K562 (cell line): ENCODE measurements at regions not wholly inside any gene's neighbourhood (a gene's known extent, or its start where the extent isn't known, plus 50 kb on each side); places are given as distances from the start of the nearest gene placed in this dataset.

Source experiments
- ATAC-seq: fragments of 200-7000 bp; cut with Tn5 transposase; 3 replicates; pipeline ENCODE4 v1.9.1; 2020; ENCODE audit warnings: moderate library complexity
- BruUV-seq: library from RNA; stranded (reverse); fragments of 400-500 nt; replicated peaks from 2 replicates; lab custom pipeline; 2021; lab: Mats Ljungman, UMichigan
- CTCF ChIA-PET: fragments of 300-600 bp; formaldehyde crosslinking; extraction: SDS; loops from one replicate; lab custom pipeline; 2021; ENCODE audit warnings: low intra/inter-chr PET ratio; lab: Yijun Ruan, JAX
- POLR2A ChIA-PET: fragments of 300-600, 350-650 bp; sonication (Branson Sonifier 250); formaldehyde crosslinking; extraction: SDS; loops from one replicate; lab custom pipeline; 2021; ENCODE audit warnings: antibody characterized with exemption, inconsistent platforms; lab: Yijun Ruan, JAX
- DNase-seq, 4 experiments: peaks; one replicate each; pipeline versions ENCODE4 v3.0.0 to v3.0.0-alpha.2; 2011 to 2018; ENCODE audit warnings: low spot score in 3 of 4, mixed read lengths in 3 of 4; ENCODE audit errors: extremely low read depth in 1 of 4
- FAIRE-seq: peaks from 2 replicates; lab custom pipeline; 2011; peaks lifted over from hg19 to GRCh38; lab: Jason Lieb, UNC
- H2AFZ ChIP-seq: 2 replicates; pipeline ENCODE4 v1.6.0; 2011; ENCODE audit warnings: low read depth, low read length, control low read depth, inconsistent platforms
- H3K27ac ChIP-seq: fragments of 200-600 bp; 3 replicates; pipeline ENCODE4 v1.8.0; 2011; ENCODE audit warnings: low read depth, mild to moderate bottlenecking, control low read depth, inconsistent platforms, low read length, moderate library complexity, mixed read lengths; ENCODE audit errors: extremely low read depth
- H3K27me3 ChIP-seq, 2 experiments: fragments of 300-600 bp in 1 of 2; 2 replicates in 1 of 2; 3 replicates in 1 of 2; pipeline versions ENCODE4 v1.6.0 to v1.8.0; 2011; ENCODE audit warnings: inconsistent platforms in 2 of 2, low read length in 2 of 2, mild to moderate bottlenecking in 1 of 2, mixed read lengths in 1 of 2, moderate library complexity in 1 of 2; ENCODE audit not compliant: control insufficient read depth in 2 of 2, insufficient read depth in 2 of 2
- H3K36me3 ChIP-seq: fragments of 300-600 bp; 3 replicates; pipeline ENCODE4 v1.8.0; 2011; ENCODE audit warnings: mild to moderate bottlenecking, low read length, inconsistent platforms; ENCODE audit not compliant: control insufficient read depth, insufficient read depth
- H3K4me1 ChIP-seq, 2 experiments: fragments of 200-600 bp in 1 of 2; replicated peaks in 1 of 2; 2 replicates in 1 of 2; 3 replicates in 1 of 2; pipeline versions ENCODE4 v1.5.1 to v1.8.0; 2011; ENCODE audit warnings: inconsistent platforms in 2 of 2, low read length in 2 of 2, mild to moderate bottlenecking in 1 of 2, mixed read lengths in 1 of 2, moderate library complexity in 1 of 2; ENCODE audit not compliant: control insufficient read depth in 2 of 2, insufficient read depth in 2 of 2
- H3K4me2 ChIP-seq: 2 replicates; pipeline ENCODE4 v1.6.1; 2011; ENCODE audit warnings: low read length, control low read depth, inconsistent platforms, mixed read lengths; ENCODE audit not compliant: insufficient read depth
- H3K4me3 ChIP-seq: fragments of 200-600 bp; sonication (generic), shearing (Covaris generic); 2 replicates; pipeline ENCODE4 v1.5.1; 2016; ENCODE audit warnings: control low read depth, inconsistent platforms
- H3K79me2 ChIP-seq: fragments of 200-600 bp; 3 replicates; pipeline ENCODE4 v1.8.0; 2011; ENCODE audit warnings: low read length, inconsistent platforms; ENCODE audit not compliant: control insufficient read depth, insufficient read depth
- H3K9ac ChIP-seq, 2 experiments: 2 replicates each; pipeline versions ENCODE4 v1.6.0 to v1.6.1; 2011; ENCODE audit warnings: low read depth in 2 of 2, low read length in 2 of 2, control low read depth in 1 of 2, inconsistent platforms in 1 of 2, mild to moderate bottlenecking in 1 of 2, mixed read lengths in 1 of 2; ENCODE audit not compliant: insufficient read depth in 1 of 2
- H3K9me1 ChIP-seq: one replicate; pipeline ENCODE4 v1.6.0; 2011; ENCODE audit warnings: inconsistent platforms, mild to moderate bottlenecking, low read length, moderate library complexity; ENCODE audit not compliant: control insufficient read depth, insufficient read depth
- H3K9me3 ChIP-seq: replicated peaks from 2 replicates; pipeline ENCODE4 v1.5.1; 2011; ENCODE audit warnings: low read depth, low read length, inconsistent platforms; ENCODE audit not compliant: control insufficient read depth, insufficient read depth
- H4K20me1 ChIP-seq: replicated peaks from 2 replicates; pipeline ENCODE4 v1.6.1; 2011; ENCODE audit warnings: low read length, inconsistent platforms, mixed read lengths; ENCODE audit not compliant: control insufficient read depth, insufficient read depth
- BCLAF1 ChIP-seq, 2 experiments: fragments of 450-650 bp in 1 of 2; IDR thresholded peaks; 2 replicates each; pipeline ENCODE4 v1.6.1; 2011 to 2017; ENCODE audit warnings: low read depth in 2 of 2, antibody characterized with exemption in 1 of 2, borderline replicate concordance in 1 of 2, low read length in 1 of 2, mild to moderate bottlenecking in 1 of 2, mixed read lengths in 1 of 2; ENCODE audit not compliant: control insufficient read depth in 1 of 2
- BCOR ChIP-seq: fragments of 450-650 bp; IDR thresholded peaks from 2 replicates; pipeline ENCODE4 v1.6.1; 2016
- CBFA2T2 ChIP-seq: fragments of 450-650 bp; conservative IDR thresholded peaks from 2 replicates; pipeline ENCODE4 v1.6.1; 2017; ENCODE audit warnings: mild to moderate bottlenecking
- CHAMP1 ChIP-seq: fragments of 450-650 bp; IDR thresholded peaks from 2 replicates; pipeline ENCODE4 v1.6.1; 2016; ENCODE audit warnings: mild to moderate bottlenecking
- FOXJ3 ChIP-seq: sonication (generic); formaldehyde crosslinking; IDR thresholded peaks from 2 replicates; pipeline ENCODE4 v1.4.0; 2020; ENCODE audit warnings: mild to moderate bottlenecking, missing genetic modification reagents
- FOXM1 ChIP-seq, 2 experiments: fragments of 450-650 bp in 1 of 2; sonication (generic) in 1 of 2; formaldehyde crosslinking in 1 of 2; IDR thresholded peaks; 2 replicates each; pipeline versions ENCODE4 v1.6.1 to v1.9.0; 2017 to 2022; ENCODE audit warnings: low read depth in 2 of 2, mild to moderate bottlenecking in 2 of 2, missing genetic modification reagents in 1 of 2, moderate library complexity in 1 of 2
- GABPB2 ChIP-seq: fragments of 250-450 bp; sonication (Bioruptor Pico); conservative IDR thresholded peaks from 2 replicates; pipeline ENCODE4 v1.5.1; 2021; ENCODE audit warnings: mild to moderate bottlenecking
- HNRNPUL1 ChIP-seq: fragments of 200-400 bp; formaldehyde crosslinking; IDR thresholded peaks from 2 replicates; pipeline ENCODE4 v1.6.1; 2017; ENCODE audit warnings: low read length
- HSF4 ChIP-seq: fragments of 250-450 bp; sonication (Bioruptor Pico); IDR thresholded peaks from 2 replicates; pipeline ENCODE4 v2.1.2; 2022; ENCODE audit warnings: mild to moderate bottlenecking, moderate library complexity, borderline replicate concordance
- KLF16 ChIP-seq: IDR thresholded peaks from 2 replicates; pipeline ENCODE4 v1.6.1; 2016; ENCODE audit warnings: antibody characterized with exemption
- MTA1 ChIP-seq: fragments of 450-650 bp; IDR thresholded peaks from 2 replicates; pipeline ENCODE4 v1.6.1; 2017; ENCODE audit warnings: borderline replicate concordance
- PCBP2 ChIP-seq: fragments of 200-400 bp; formaldehyde crosslinking; IDR thresholded peaks from 2 replicates; pipeline ENCODE4 v1.6.1; 2018; ENCODE audit warnings: low read length, low read depth, mild to moderate bottlenecking, moderate library complexity; ENCODE audit not compliant: poor library complexity, severe bottlenecking
- SNRNP70 ChIP-seq: fragments of 200-400 bp; formaldehyde crosslinking; optimal IDR thresholded peaks from 2 replicates; pipeline ENCODE3; 2017; ENCODE audit warnings: low read depth, low read length
- TCF7 ChIP-seq: sonication (generic); IDR thresholded peaks from 2 replicates; pipeline ENCODE4 v1.6.1; 2016; ENCODE audit warnings: antibody characterized with exemption, borderline replicate concordance
- TEAD1 ChIP-seq, 2 experiments: fragments of 450-650 bp in 1 of 2; sonication (generic) in 1 of 2; formaldehyde crosslinking; IDR thresholded peaks; 2 replicates each; pipeline versions ENCODE4 v1.4.0 to v1.8.0; 2020 to 2022; ENCODE audit warnings: mild to moderate bottlenecking in 2 of 2, missing genetic modification reagents in 1 of 2
- ZNF224 ChIP-seq: sonication (generic); formaldehyde crosslinking; IDR thresholded peaks from 2 replicates; pipeline ENCODE4 v1.8.0; 2022; ENCODE audit warnings: mild to moderate bottlenecking, missing genetic modification reagents
- WGBS: fragments of 100-300 bp; shearing (Covaris generic); methylation state at CpG from one replicate; pipeline ENCODE4 v1.1.6; 2016; ENCODE audit warnings: low coverage, mixed read lengths; ENCODE audit not compliant: insufficient coverage; ENCODE audit errors: missing lambda C conversion rate; 5-methylcytosine and 5-hydroxymethylcytosine counted together
- in situ Hi-C: fragments of 300-500 bp; cut with MboI; formaldehyde crosslinking; loops from 4 replicates; pipeline ENCODE4 v1.15.0; 2018; ENCODE audit warnings: inconsistent platforms, mixed read lengths
- intact Hi-C: fragments of 100-400 bp; cut with micrococcal nuclease; formaldehyde crosslinking; loops from 2 replicates; pipeline ENCODE4 v1.14.2; 2022

DNA sequence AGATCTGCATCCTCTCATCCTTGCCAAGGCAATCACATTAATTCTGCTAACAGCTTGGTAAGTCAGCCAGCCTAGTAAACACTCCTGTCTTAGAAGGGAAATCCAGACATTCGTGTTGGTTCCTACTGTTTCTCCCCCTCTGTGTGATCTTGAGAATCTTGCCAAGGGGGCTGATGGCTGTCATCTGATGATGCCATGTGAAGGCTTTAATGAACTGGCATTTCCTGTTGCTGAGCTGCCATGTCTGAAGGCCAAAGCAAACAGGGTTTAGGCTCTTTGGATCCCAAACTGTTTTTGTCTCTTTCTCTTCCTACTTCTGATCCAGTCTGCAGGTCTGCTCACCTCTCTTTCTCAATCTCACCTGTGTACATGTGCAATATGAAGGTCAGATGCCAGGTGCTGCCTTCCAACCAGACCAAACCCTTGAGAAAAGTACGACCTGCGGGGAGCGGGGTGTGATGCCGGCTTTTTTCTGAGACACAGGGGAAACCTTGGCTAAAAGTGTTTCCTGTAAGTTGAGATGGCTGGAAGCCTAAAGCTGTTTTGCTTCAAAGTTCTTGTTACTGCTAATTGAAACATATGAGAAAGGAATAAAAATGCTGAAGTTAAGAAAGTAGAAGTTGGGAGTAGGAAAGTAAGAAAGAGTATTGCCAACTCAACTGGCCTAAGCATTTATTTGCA lies 532.9 kb downstream of the ANKRD50 start:
- WGBS, result 0% methylated on average over 4 of the region's 5 CpGs
- Histone ChIP-seq H3K36me3 (no peaks in the 10 kb centered on the region), H3K27me3 (no peaks in the 10 kb centered on the region), H3K4me2 (no peak overlapping the region), H4K20me1 (no peaks in the 10 kb centered on the region), H3K9me1 (no peaks in the 10 kb centered on the region), H3K9ac (no peak overlapping the region), H3K4me1 (no peaks in the 10 kb centered on the region), H3K9me3 (peaks cover 3% of the 10 kb centered on the region; the same call in 1 of the 2 replicates), H3K79me2 (no peaks in the 10 kb centered on the region), H2AFZ (no peak overlapping the region), H3K4me3 (no peak overlapping the region), H3K27ac (no peak overlapping the region)
- no peak for TF ChIP-seq MTA1
- TF ChIP-seq PCBP2, result no peak
- TF ChIP-seq SNRNP70, result no peak
- TF ChIP-seq TEAD1 (CRISPR knock-in tag; IDR thresholded peaks at IDR 0.05), result no peak
- no peak for TF ChIP-seq FOXJ3 (CRISPR knock-in tag)
- TF ChIP-seq TCF7, result no peak
- no peak for TF ChIP-seq GABPB2 (CRISPR knock-in tag)
- TF ChIP-seq CBFA2T2, result no peak
- TF ChIP-seq BCOR, result no peak
- no peak for TF ChIP-seq FOXM1 (IDR thresholded peaks at IDR 0.05; ENCODE audit: low read depth)
- no peak for TF ChIP-seq FOXM1 (CRISPR knock-in tag; IDR thresholded peaks at IDR 0.05; ENCODE audit: low read depth)
- TF ChIP-seq CHAMP1, result no peak
- TF ChIP-seq HNRNPUL1, result no peak
- TF ChIP-seq ZNF224 (CRISPR knock-in tag), result no peak
- no peak for TF ChIP-seq HSF4 (CRISPR knock-in tag)
- no peak for TF ChIP-seq BCLAF1 (IDR thresholded peaks at IDR 0.05; ENCODE audit: borderline replicate concordance in 1 of 2, control insufficient read depth in 1 of 2, low read depth in 2 of 2, low read length in 1 of 2)
- TF ChIP-seq KLF16, result no peak
- FAIRE-seq (no peak), DNase-seq (no peak), ATAC-seq (no peak)
- BruUV-seq, result no TSS peak
- intact Hi-C loops, result no loop called here
- in situ Hi-C loops, result no loop called here
- ChIA-PET POLR2A (no interaction called here), CTCF (no interaction called here)
